Activated CD4-positive, alpha-beta memory T cell treated with anti-CD3 and anti-CD28 coated beads, Interleukin-2, amount 10 ng/mL, durations not matched to agents 7 days and 5 days (primary cell): ENCODE measurements at regions not wholly inside any gene's neighbourhood (a gene's known extent, or its start where the extent isn't known, plus 50 kb on each side); places are given as distances from the start of the nearest gene placed in this dataset.

Experiments used
- CTCF ChIA-PET: fragments of 350-600 bp; sonication (Branson Sonifier 250); formaldehyde crosslinking; loops from one replicate; lab custom pipeline; 2021; ENCODE audit warnings: antibody characterized with exemption, inconsistent platforms; lab: Charles Lee
- POLR2A ChIA-PET: fragments of 350-600 bp; sonication (Branson Sonifier 250); formaldehyde crosslinking; loops from one replicate; lab custom pipeline; 2021; ENCODE audit warnings: antibody characterized with exemption; lab: Charles Lee
- DNase-seq: peaks from one replicate; pipeline ENCODE4 v3.0.0-alpha.2; 2020
- H3K27ac Mint-ChIP-seq: one replicate; pipeline ENCODE4 v1.8.0; 2021; ENCODE audit warnings: mild to moderate bottlenecking, mixed read lengths
- H3K27me3 Mint-ChIP-seq: one replicate; pipeline ENCODE4 v1.8.0; 2021; ENCODE audit warnings: mixed read lengths
- H3K36me3 Mint-ChIP-seq: one replicate; pipeline ENCODE4 v1.8.0; 2021; ENCODE audit warnings: low read depth, mixed read lengths
- H3K4me1 Mint-ChIP-seq: one replicate; pipeline ENCODE4 v1.8.0; 2021; ENCODE audit warnings: mixed read lengths
- H3K4me3 Mint-ChIP-seq: one replicate; pipeline ENCODE4 v1.8.0; 2021; ENCODE audit warnings: mild to moderate bottlenecking, mixed read lengths
- H3K9me3 Mint-ChIP-seq: one replicate; pipeline ENCODE4 v1.8.0; 2021; ENCODE audit warnings: mixed read lengths

DNA sequence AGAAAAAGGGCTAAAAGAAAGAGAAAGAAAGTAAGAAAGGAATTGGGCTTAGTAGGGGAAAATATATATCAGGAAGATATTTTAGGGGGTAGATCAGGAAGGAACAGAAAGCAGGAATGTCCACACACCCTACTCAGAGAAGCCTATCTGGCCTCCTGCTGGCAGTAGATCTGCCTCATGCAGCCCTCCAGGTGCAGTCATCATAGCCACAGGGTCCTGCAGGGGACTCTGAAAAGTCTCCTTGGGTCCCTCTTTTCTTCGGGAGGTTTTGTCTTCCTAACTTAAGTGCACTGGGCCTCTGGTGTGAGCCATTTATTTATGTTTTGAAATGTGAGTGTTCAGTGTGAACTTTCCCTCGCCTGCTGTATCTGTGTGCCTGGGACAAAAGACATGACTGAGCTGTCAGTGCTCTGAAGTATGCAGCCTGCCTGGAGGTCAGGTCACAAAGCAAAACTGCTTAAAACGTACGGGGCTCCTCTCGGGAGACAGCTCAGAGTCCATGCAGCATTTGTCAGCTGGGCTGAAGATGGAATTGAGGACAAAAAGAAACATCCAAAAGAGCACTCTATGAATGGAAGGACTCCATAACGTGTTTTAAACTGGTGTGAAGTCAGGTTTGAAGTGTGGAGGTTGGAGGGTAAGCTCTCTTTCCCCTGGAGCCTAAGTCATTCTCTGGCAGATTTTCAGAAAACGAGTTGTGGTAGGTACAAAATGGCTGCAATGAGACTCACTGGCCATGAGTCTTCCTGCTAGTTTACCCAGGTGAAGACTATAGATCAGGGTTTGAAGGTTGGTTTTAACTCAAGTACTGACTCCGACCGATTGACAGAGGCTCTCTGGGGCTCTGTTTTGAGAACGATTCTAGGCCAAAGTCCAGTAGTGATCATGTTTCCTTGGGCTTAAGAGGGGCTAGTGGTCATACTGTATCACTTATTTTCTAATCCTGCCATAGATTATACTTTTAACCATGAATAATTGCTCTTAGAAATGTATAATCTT is 151.8 kb upstream of the GDNF start:
- CTCF ChIA-PET: no interaction called here
- Mint-ChIP-seq H3K4me1 (no peaks in the 10 kb centered on the region), H3K4me3 (no peak overlapping the region), H3K9me3 (no peaks in the 10 kb centered on the region), H3K27me3 (no peaks in the 10 kb centered on the region), H3K27ac (no peak overlapping the region), H3K36me3 (no peaks in the 10 kb centered on the region)
- no peak for DNase-seq
- POLR2A ChIA-PET: no interaction called here

DNA sequence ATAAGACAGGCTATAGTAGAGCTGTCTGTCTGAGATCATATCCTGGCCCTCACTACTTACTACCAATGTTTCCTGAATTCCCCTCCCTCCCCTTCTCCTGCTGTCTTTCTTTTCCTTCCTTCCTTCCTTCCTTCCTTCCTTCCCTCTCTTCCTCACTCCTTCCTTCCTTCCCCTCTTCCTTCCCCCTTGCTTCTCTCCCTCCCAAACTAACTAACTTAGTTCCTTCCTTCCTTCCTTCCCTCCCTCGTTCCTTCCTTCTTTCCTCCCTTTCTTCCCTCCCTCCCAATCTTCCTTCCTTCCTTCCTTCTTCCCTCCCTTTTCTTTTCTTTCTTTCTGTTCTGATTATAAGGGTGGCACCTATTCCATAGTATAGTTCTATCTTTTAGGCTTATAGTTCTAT is 150.0 kb upstream of the GDNF start:
- Mint-ChIP-seq H3K36me3 (no peaks in the 10 kb centered on the region), H3K4me1 (no peaks in the 10 kb centered on the region), H3K9me3 (no peaks in the 10 kb centered on the region), H3K27me3 (peaks cover 1% of the 10 kb centered on the region), H3K27ac (no peak overlapping the region), H3K4me3 (no peak overlapping the region)
- POLR2A ChIA-PET: no interaction called here
- no peak for DNase-seq
- CTCF ChIA-PET: no interaction called here

DNA sequence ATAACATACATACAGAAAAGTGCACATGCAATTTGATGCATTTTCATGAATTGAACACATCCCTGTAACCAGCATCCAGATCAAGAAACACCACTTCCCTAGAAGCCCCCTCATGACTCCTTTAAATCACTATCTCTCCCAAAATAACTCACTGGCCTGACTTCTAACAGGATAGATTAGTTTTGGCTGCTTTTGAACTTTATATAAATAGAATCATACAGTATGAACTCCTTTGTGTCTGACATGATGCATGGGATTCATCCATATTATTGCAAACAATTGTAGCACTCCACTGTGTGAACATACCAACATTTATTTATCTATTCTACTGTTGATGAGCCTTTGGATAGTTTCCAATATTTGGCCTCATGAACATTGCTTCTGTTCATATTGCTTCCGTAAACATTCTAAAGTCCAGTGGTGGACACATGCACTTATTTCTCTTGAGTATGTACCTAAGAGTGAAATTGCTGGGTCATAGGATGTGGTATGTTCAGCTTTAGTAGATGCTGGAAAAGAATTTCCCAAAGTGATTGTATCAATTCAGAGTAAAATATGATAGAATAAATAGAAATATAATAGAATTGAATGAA is 148.7 kb upstream of the GDNF start:
- H3K4me1 Mint-ChIP-seq: no peaks in the 10 kb centered on the region
- no peaks in the 10 kb centered on the region for H3K9me3 Mint-ChIP-seq
- H3K36me3 Mint-ChIP-seq: no peaks in the 10 kb centered on the region
- POLR2A ChIA-PET: no interaction called here
- CTCF ChIA-PET: no interaction called here
- H3K4me3 Mint-ChIP-seq: no peak overlapping the region
- H3K27me3 Mint-ChIP-seq: peaks cover 1% of the 10 kb centered on the region
- H3K27ac Mint-ChIP-seq: no peak overlapping the region
- DNase-seq: no peak

DNA sequence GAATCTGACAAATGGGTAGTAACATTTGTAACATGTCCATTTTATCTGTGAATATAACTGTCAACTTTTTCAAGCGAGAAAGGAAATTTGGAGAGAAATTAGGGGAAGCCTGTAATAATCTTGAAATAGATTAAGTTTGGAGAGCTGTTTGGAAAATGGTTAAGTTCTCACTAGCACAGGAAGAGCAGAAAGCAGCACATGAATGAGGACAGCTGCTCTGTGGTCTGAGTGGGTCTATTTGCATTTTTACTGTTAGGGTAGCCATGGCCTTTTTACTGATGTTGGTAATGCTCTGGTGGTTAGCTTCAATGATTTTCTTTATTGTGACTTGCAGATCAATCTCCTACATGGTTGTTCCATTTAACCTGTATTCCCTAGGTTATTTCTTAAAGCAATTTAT is 144.5 kb upstream of the GDNF start:
- Mint-ChIP-seq H3K36me3 (no peaks in the 10 kb centered on the region), H3K27me3 (peaks cover 1% of the 10 kb centered on the region), H3K4me1 (no peaks in the 10 kb centered on the region), H3K9me3 (no peaks in the 10 kb centered on the region), H3K27ac (no peak overlapping the region), H3K4me3 (no peak overlapping the region)
- POLR2A ChIA-PET: no interaction called here
- CTCF ChIA-PET: no interaction called here
- DNase-seq: no peak

DNA sequence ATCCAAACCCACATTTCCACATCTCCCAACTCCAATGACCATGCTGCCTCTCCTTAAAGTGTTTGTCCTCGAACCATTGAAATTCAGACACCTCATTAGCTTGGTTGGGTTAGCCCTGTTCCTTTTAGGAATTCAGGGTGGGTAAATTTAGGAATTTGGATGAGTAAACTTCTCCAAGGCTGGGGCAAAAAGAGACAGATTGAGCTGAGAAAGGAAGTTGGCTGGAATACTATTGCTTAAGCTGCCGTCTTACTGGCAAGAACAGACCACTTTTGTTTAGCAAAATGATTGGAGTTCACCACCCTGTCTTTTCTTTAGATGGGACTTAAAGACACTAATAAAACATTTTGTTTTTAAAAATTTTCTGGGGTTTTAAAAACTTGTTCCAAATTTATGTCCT is 143.6 kb upstream of the GDNF start:
- H3K9me3 Mint-ChIP-seq: peaks cover 2% of the 10 kb centered on the region
- DNase-seq: no peak
- H3K4me3 Mint-ChIP-seq: no peak overlapping the region
- ChIA-PET POLR2A (no interaction called here), CTCF (no interaction called here)
- no peaks in the 10 kb centered on the region for H3K4me1 Mint-ChIP-seq
- H3K27ac Mint-ChIP-seq: no peak overlapping the region
- H3K27me3 Mint-ChIP-seq: peaks cover 1% of the 10 kb centered on the region
- H3K36me3 Mint-ChIP-seq: no peaks in the 10 kb centered on the region

DNA sequence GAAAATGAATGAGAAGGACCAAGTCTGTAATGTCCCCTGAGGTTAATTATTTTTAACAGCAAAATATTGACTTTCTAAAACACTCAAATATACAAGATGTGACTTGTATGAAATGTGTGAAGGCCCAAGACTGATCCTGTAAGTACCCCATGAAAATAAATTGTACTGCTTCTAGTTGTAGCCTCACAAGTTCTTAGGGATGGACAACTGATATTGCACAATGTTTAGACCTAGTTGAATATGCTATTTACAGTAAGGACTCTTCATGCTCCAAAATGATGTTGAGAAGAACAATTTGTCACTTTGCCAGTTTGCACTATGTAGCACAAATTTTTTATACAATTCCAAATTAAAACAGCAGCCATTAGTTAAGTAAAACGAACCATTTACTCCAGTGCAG is 139.7 kb upstream of the GDNF start:
- Mint-ChIP-seq H3K27ac (no peak overlapping the region), H3K9me3 (peaks cover 5% of the 10 kb centered on the region), H3K36me3 (no peaks in the 10 kb centered on the region), H3K4me3 (no peak overlapping the region), H3K4me1 (no peaks in the 10 kb centered on the region), H3K27me3 (no peaks in the 10 kb centered on the region)
- no peak for DNase-seq
- CTCF ChIA-PET: no interaction called here
- POLR2A ChIA-PET: no interaction called here

DNA sequence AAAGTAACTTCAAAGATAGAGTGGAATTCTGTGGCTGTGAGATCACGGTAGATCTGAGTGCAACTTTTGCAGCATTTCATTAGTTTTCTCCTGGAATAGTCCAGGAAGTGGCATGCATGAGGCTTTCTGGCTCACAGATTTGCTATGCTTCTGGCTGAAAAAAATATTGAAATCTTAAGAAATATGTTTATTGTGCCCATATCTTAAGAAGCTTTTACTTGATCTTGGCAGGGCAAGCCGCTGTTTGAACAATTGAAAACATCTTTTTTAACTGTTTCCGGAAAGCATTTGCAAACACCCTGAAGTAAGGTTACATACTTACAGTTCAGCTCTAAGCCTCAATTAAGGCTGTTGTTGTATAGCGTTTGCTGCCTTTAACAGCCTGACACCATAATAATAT is 135.7 kb upstream of the GDNF start:
- Mint-ChIP-seq H3K27me3 (no peaks in the 10 kb centered on the region), H3K9me3 (peaks cover 5% of the 10 kb centered on the region), H3K4me3 (no peak overlapping the region), H3K27ac (no peak overlapping the region), H3K36me3 (no peaks in the 10 kb centered on the region), H3K4me1 (no peaks in the 10 kb centered on the region)
- CTCF ChIA-PET: no interaction called here
- no peak for DNase-seq
- POLR2A ChIA-PET: no interaction called here

DNA sequence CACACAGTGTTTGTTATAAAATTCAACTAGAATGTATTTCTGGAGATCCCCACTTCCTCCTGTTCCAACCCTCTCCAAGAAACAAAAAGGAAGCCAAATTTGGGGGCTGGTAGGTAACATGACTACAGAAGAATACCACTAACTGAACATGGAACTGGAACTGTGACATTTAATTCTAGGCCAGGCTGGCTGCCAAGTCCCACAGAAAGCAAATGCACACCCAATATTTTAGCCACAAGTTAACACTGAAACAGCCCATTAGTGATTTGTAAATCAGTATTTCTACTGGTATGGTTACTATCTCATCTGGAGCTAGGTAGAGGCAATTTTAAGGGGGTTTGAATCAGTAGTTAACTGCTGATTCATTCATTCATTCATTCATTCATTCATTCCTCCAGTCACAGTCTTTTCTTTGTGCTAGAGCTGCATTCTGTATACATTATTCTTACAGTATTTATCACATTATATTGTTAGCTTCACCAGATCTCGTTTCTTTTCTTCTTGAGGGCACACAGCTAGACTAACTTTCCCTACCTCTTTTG is 131.7 kb upstream of the GDNF start:
- Mint-ChIP-seq H3K9me3 (peaks cover under 1% of the 10 kb centered on the region), H3K27me3 (no peaks in the 10 kb centered on the region), H3K36me3 (no peaks in the 10 kb centered on the region), H3K4me3 (no peak overlapping the region), H3K4me1 (no peaks in the 10 kb centered on the region), H3K27ac (no peak overlapping the region)
- DNase-seq: no peak
- CTCF ChIA-PET: no interaction called here
- POLR2A ChIA-PET: no interaction called here

DNA sequence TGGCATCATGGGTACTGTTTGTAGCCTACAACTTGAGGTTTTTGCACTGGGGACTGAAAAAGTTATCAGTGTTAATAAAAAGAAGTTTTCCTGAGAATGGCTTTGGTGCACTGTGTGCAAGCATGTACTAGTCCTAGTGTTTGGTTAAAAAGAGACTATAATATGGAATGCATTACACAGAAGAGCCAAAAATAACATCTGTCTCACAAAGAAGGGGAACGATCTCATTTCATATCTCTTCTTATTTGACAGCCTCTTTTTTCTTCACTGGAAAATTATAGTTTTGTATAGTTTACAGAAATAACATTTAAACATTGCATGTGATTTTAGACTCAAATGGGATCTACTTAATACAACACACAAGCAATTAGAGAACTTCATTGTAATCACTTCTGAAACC is 127.0 kb upstream of the GDNF start:
- ChIA-PET POLR2A (no interaction called here), CTCF (no interaction called here)
- H3K27me3 Mint-ChIP-seq: no peaks in the 10 kb centered on the region
- no peak overlapping the region for H3K27ac Mint-ChIP-seq
- no peaks in the 10 kb centered on the region for H3K4me1 Mint-ChIP-seq
- no peaks in the 10 kb centered on the region for H3K9me3 Mint-ChIP-seq
- DNase-seq: no peak
- no peak overlapping the region for H3K4me3 Mint-ChIP-seq
- no peaks in the 10 kb centered on the region for H3K36me3 Mint-ChIP-seq

DNA sequence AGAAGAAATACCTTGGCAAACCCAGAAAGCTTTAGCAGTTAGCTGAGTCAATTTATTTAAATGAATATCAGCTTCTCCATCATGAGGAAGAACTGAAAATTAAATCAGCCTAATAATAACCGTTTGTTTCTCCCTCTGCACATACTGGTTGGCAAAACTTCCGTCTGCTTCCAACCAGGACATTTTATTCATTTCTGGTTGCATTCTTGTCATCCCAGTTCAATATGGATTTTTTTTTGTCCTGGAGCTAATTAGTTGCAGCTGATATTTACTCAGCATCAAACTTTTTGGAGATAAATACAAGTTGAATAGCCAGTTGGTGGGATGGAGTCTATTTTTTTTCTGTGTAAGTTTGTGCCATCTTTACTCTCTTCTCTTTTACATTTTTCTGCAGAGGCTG is 126.5 kb upstream of the GDNF start:
- ChIA-PET CTCF (no interaction called here), POLR2A (no interaction called here)
- Mint-ChIP-seq H3K9me3 (no peaks in the 10 kb centered on the region), H3K4me3 (no peak overlapping the region), H3K4me1 (no peaks in the 10 kb centered on the region), H3K36me3 (no peaks in the 10 kb centered on the region), H3K27me3 (no peaks in the 10 kb centered on the region), H3K27ac (no peak overlapping the region)
- no peak for DNase-seq

DNA sequence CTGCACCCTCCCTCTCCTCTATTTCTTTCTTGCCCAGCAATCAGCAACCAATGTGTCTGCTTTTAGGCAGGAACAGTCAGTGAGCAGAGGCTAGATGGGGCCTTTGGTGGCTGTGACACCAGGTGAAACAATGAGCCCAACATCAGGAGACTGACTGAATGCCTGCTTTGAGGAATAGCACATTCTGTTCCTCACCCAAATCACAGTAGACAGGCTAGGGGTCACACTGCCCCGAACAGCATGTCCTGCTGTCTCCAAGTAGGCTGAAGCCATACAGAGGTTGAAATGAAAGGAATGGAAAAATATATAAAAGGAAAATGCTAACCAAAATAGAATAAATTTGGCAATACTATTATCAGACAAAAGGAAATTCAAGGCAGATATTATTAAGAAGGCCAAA is 122.5 kb upstream of the GDNF start:
- no peaks in the 10 kb centered on the region for H3K36me3 Mint-ChIP-seq
- no peak overlapping the region for H3K4me3 Mint-ChIP-seq
- ChIA-PET POLR2A (no interaction called here), CTCF (no interaction called here)
- no peaks in the 10 kb centered on the region for H3K4me1 Mint-ChIP-seq
- peaks cover 12% of the 10 kb centered on the region for H3K9me3 Mint-ChIP-seq
- no peak overlapping the region for H3K27ac Mint-ChIP-seq
- H3K27me3 Mint-ChIP-seq: no peaks in the 10 kb centered on the region
- DNase-seq: no peak

DNA sequence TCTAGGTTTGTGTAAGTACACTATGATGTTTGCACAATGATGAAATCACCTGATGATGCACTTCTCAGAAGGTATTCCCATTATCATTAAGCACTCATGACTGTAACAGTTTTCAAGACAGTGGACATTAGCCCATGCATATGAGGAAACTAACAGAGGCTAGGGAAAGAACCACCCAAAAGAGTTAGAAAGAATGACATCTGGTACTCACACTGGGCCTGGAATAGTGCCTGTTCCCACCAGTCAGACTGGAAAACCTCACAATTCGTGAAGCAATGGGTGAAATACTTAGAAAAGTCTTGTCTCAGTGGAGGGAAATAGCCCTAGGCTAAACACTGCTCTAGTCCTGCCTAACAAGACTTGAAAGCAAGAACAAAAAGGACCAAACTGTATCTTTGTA is 117.4 kb upstream of the GDNF start:
- ChIA-PET POLR2A (no interaction called here), CTCF (no interaction called here)
- Mint-ChIP-seq H3K36me3 (no peaks in the 10 kb centered on the region), H3K27me3 (no peaks in the 10 kb centered on the region), H3K4me1 (no peaks in the 10 kb centered on the region), H3K27ac (no peak overlapping the region), H3K9me3 (peaks cover 13% of the 10 kb centered on the region), H3K4me3 (no peak overlapping the region)
- DNase-seq: no peak

DNA sequence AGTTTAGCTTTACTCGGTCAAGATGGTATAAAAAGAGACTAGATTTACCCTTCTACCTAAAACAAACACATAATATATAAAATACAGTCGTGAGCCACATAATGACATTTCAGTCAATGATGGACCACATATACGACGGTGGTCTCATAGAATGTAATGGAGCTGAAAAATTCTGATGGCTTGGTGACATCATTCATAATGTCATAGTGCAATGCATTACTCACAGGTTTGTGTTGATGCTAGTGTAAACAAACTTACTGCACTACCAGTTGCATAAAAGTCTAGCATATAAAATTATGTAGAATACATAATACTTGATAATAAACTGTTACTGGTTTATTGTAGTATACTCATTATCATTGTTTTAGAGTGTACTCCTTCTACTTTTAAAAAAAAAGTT is 115.9 kb upstream of the GDNF start:
- Mint-ChIP-seq H3K4me1 (no peaks in the 10 kb centered on the region), H3K27ac (no peak overlapping the region), H3K27me3 (no peaks in the 10 kb centered on the region), H3K36me3 (no peaks in the 10 kb centered on the region), H3K4me3 (no peak overlapping the region), H3K9me3 (peaks cover 13% of the 10 kb centered on the region)
- CTCF ChIA-PET: no interaction called here
- POLR2A ChIA-PET: no interaction called here
- no peak for DNase-seq

DNA sequence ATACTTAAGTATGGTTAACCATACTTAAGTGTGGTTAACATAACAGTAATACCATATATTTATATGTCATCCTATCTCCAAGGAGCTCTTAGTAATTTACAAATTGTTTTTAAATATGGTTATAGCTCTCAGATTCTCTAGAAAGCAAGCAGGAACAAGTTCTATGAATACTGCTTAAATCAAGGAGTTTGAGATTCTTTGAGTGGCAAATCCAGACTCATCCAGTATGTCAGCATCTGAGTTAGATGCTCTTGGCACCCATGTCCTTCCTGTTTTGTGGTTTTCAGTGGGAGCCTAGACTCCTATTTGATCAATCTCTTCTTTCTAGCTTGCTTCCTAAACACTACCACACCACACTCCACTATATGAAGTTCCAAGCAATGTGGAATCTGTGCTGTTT is 114.7 kb upstream of the GDNF start:
- ChIA-PET POLR2A (no interaction called here), CTCF (no interaction called here)
- DNase-seq: no peak
- no peak overlapping the region for H3K4me3 Mint-ChIP-seq
- no peaks in the 10 kb centered on the region for H3K36me3 Mint-ChIP-seq
- H3K27me3 Mint-ChIP-seq: no peaks in the 10 kb centered on the region
- H3K4me1 Mint-ChIP-seq: no peaks in the 10 kb centered on the region
- peaks cover 13% of the 10 kb centered on the region for H3K9me3 Mint-ChIP-seq
- H3K27ac Mint-ChIP-seq: no peak overlapping the region
